Dermis blood vessel endothelial cell (primary cell): ENCODE measurements at regions not wholly inside any gene's neighbourhood (a gene's known extent, or its start where the extent isn't known, plus 50 kb on each side); places are given as distances from the start of the nearest gene placed in this dataset.

Source experiments
- DNase-seq: peaks from one replicate; pipeline ENCODE4 v3.0.0; 2010

DNA sequence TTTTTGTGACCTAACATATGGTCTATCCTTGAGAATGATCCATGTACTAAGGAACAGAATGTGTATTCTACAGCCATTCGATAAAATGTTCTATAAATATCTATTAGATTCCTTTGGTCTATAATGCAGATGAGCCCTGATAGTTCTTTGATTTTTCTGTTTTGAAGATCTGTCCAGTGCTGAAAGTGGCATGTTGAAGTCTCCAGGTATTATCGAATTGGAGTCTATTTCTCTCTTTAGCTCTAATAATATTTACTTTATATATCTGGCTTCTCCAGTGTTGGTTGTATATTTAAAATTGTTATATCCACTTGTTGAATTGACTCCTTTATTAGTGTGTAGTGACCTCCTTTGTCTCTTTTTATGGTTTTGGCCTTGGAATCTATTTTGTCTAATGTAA lies 377.9 kb downstream of the ARL6IP6 start:
- no peak for DNase-seq

DNA sequence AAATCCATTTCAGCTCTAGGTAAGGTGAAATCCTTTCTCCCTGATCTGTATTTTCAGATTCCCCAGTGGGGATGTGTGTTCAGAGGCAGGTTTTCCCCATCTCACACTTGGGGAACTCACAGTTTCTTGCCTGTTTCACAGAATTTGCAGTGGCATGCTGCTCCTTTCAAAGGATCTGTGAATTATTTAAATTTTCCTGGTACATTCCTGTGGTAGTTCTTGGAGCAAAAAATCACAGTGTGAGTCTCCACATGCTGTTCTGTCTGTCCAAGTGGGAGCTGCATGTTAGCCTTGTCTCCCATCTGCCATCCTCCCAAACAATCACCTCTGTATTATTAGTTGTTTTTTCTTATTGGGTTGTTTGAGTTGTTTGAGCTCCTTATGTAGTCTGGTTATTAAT lies 372.9 kb downstream of the ARL6IP6 start:
- no peak for DNase-seq

DNA sequence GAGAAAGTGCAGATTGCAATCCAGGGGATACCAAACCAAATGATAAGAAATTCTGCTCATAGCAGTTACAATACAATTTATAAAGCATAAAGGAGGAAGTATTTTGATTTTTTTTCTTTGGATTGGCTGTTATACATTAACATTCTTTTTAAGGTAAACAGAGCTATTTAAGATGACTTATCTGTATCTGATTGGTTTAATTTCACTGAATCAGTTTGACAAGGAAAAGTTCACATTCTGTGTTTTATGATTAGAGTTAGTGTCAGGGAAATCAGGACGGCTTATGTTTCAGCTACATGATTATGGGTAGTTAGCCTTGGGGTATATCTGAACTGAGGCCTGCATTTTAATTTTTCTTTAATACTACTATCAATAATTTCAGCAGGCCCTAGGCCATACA lies 360.9 kb downstream of the ARL6IP6 start:
- no peak for DNase-seq

DNA sequence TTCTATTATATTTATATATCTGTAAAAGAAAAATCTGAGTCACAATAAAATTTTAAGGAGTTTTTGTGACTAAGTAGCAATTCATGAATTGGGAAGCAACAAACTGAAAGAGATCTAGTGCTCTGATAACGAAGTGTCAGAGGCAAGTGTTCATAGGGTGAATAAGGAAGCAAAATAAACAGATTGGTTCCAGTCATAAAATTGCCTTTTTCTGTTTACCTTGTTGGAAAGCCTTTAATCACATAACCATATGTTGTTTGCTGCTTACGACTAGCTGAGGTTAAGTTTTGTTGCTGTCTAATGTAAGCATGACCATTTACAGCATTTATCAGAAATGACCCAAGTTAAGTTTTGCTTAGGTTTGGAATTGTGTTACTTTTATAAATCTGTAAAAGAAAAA lies 358.9 kb downstream of the ARL6IP6 start:
- DNase-seq, result no peak

DNA sequence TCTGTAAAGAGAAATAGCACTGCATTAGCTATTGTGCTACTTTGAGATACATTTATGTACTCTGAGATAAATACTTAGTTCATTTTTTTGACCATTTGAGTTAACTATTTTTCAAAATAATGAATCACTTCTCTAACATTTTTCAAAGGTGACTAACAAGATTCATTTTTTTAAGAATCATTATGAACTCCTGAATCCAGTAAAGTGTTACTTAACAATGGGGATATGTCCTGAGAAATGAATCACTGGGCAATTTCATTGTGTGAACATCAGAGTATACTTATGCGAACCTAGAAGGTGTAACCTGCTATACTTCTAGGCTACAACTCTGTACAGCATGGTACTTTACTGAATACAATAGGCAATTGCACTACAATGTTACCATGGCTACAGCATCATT lies 355.8 kb downstream of the ARL6IP6 start:
- DNase-seq, result no peak

DNA sequence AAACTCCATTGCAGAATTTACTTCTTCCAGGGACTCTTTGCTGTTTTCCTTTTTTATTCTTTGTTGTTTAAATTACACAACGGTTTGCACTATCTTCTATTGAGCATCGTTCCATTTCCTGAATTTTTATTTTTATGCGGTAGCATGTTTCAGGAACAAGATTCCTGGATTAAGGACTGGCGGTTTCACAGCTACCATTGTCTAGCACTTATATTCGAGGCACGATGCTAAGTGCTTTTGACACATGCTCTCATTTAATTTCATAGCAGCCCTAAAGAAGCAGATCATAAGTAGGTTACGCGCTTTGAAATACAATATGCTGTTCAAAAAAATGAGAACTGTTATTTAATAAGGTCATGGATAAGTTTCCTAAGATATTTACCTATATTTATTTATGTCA lies 354.4 kb downstream of the ARL6IP6 start:
- DNase-seq, result no peak

DNA sequence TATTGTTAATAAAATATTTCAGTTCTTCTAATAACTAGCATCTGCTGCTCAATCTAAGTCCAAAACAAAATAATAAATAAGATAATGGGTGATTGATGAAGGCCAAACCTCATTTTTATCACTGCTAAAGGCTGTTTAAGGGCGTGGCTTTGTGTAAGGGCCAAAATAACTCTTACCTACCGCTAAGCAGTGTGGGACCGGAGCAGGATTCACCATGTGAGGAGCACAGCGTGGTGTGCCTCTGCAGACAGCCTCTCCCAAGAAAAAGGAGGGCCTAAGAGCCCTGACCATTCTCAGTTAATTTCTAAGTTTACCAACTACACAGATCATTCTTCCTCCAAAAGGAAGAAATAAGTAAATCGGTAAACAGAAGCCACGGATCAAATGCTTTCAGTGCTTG lies 353.7 kb downstream of the ARL6IP6 start:
- no peak for DNase-seq

DNA sequence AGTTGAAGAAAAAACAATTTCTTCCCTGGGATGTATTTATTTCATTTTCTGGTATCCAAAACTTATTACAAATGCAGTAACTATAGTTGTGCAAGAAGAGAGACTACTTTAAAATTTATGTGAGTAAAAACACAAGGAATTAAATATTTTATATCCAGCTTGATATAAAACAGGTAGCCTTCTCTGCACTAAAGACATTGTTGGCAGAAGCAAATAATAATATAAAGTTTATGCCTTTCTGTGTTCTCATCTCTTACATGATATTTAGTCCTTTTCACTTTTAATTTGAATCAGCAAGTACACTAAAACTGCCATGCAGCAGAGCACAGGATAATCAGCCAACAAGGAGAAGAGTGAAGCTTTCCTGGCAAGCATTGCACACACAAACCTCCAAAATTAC lies 352.7 kb downstream of the ARL6IP6 start:
- DNase-seq, result no peak

DNA sequence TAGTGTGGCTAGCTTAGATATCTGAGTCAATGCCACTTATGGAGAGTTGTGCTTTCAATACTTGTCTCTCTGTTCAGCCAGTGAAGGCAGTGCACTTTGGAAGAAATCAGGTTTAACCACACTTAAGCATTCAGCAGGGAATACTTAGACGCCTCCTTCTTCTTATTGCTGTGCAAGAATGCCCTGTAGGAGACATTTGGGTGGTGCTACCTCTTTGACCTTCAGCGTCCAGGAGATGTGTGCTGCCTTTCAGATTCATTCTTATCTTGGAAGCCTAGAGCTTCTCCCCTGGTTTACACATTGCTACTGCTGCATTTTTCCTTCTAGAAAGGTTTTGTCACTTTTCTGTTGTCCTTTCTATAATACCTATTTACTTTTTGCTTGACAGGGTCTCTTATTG lies 350.5 kb downstream of the ARL6IP6 start:
- no peak for DNase-seq

DNA sequence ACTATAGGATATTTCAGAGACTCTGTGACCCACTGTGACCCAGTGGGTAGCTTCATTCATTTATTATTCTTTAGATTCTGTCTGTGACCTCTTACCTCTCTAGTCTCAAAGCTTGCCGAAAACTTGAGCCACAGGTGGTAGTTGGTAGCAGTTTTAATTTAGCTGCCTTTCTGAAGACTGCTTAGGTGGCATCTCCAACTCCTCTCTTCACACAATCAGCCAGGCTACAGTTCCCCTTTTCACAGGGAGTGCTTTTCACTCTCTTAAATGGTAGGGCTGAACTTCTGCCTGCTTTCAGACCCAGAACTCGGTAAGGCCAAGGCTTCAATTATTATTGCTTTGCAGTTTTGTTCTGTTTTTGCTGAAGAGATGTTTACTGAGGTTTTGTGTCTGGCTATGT lies 349.6 kb downstream of the ARL6IP6 start:
- no peak for DNase-seq

DNA sequence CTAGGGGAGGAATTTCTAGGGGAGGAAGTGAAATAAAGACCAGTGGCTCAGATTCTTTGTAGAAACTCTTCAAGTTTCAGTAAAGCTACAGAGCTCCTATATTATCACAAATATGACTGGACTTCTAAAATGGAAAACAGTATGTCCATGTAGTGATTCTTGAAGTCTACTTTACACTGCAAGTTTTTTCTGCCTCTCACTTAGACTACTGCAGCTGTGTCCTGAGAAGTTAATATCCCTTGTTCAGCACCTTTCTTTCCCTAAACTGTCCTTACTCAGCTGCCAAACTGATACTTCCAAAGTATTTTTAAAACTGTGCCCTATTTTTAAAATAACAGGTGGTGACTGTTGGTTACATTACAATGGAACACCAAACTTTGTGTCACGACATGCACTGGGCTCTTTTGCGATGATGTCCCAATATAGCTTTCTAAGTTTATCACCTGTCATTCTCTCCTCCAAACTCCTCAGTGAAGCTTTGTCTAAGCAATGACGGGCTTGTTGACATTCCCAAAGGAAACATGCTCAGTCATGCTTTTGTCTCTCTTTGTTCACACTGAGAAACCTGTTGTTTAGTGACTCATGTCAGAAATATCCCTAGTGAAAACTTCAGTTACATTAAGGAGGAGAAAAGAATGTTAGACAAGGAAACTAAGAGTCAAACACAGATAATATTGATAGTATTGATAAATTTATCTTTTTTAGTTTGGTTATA lies 341.1 kb downstream of the ARL6IP6 start:
- no peak for DNase-seq

DNA sequence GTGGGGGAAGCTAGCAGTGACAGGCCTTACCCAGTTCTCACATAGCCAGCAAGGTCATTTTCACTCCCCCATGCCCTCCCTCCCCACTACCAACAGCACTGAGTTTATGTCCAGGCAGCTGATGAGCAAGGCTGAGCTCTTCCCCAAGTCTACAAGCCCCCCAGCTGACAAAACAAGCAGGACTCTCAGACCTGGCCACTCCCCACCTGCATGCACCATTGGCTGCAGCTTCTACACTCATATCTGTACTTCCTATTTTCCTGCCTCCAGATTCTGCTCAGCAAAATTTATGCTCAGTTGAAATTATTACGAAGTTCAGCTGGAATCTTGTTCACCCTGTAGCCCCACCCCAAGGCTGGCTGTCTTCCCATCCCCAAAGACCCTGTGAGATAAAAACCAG lies 339.3 kb downstream of the ARL6IP6 start:
- DNase-seq, result no peak

DNA sequence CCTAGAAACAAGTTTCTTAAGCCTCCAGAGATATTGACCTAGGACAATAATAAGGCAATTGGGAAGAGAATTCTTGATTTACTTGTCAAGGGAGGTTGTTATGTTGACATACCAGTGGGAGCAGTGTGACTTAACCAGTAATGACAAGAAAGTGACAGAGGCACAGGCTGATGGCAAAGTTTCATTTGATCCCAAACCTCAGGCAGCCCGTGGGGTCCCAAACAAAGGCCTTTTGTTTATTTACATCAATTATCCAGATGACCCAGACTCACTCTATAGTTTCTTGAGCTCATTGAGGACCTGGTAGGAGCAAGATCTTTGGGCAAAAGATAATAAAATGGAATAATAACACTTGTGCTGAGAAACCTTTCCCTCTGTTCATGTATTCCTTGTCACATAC lies 336.8 kb downstream of the ARL6IP6 start:
- no peak for DNase-seq

DNA sequence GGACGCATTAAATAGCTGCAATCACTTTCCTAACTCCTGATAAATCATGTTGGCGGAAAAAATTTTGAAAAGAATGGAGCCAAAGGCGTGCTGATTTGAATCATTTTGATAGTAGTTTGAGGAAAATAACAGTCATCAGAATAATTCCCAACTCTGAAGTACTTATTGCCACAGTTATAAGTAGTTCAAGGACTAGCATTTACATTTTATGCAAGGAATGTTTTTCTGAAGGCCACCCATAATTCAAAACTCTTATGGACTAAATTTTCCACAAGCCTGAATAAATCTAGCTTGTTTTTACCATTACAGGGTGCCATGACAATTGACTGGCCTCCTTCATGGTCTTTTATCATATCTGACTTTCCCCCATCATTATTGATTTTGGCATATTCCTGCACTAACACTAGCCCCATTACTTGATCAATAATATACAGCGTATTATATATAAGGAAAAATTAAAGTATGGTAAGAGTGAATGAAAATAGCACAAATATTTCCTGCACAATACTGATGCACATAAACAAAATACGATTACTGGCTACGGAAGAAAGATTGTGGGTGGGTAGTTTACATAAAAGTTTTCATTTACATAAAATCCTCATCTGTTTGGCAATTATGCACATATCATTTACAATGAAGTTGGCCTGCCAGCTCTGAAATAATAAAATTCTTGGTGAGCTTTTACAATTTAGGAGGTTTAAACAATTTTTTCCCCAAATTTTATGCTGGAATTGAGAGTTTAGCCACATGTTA lies 334.6 kb downstream of the ARL6IP6 start:
- DNase-seq, result no peak

DNA sequence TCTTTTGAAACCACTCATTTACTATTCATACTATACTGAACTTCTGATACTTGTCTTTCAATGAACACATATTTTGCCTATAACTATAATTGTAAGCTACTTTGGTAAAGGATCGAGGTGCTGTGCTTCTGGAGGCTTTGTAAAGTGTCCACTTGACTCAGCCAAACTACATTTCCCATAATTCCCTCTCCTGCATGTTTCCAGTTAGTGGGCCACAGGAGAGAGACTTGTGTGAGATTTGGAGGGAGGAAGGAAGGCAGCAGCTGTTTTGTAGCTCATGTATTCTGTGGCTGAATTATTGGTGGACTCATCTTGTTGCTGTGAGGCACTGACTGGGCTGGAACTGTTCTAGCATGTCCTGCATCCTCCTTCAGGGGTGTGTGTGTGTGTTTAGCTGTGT lies 328.8 kb downstream of the ARL6IP6 start:
- DNase-seq, result no peak

DNA sequence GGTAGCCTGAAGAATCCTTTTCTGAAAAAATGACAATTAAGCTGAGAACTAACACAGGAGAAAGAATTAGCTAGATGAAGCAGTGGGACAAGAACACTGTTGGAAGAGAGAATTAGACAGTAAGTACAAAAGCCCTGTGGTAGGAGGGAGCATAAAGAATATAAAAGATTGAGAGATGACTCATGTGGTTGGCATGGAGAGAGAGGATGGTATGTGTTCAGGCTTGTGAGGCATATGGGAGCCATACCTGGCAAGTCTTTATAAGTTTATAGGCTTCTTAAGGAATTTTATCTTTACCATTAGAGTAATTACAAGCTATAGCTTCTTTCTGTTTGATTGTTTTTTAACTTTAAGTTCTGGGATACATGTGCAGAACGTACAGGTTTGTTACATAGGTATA lies 325.0 kb downstream of the ARL6IP6 start:
- no peak for DNase-seq

DNA sequence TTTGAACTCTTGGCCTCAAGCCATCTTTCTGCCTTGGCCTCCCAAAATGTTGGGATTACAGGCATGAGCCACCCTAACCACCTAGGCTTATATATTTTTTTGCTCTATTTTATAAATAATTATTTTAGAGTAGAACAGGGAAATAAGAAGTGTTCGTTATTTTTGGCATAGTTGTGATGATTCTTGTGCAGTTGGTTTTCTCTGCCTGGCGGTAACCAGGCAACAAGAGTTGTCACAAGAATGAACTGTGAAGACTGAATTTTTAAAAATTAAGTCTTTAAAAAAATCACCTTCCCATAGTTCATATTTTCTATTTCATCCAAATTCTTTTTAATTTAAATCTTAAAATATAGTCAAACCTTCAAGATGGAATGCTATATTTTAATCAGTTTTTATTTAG lies 310.2 kb downstream of the ARL6IP6 start:
- DNase-seq, result no peak

DNA sequence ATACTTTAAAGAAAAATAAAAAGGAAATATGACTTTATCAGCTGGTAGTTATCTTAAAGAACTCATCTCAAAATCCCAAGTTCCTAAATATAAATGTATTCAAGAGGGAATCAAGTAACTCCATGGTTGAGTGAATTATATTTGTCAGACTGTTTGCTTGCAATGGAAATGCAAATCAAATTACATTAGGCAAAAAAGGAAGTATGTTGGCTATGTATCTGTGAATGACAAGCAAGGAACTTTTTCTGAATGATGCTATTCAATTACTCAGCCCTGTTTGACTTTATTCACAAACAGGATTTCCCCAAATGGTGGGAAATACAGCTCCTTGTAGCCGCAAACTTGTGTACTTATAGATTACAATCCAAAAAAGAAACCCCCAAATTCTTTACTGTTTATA lies 309.1 kb downstream of the ARL6IP6 start:
- no peak for DNase-seq

DNA sequence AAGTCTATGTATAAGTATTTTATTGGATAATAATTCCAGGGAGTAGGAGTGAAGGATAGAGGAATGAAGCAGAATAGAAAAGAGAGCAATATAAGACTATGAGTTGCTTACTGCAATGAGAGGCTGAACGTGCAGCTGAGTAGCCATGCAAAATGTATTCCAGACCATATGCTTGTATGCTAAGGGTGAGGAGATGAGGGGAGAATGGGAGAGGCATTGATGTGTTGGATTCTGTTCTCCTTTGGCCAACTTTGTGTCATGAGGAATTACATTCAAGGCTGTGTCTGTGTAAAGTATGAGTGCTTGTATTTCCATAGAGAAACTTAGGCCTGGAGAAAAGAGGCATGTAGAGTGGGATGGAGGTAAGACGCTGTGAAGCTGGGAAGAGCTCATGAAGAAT lies 301.8 kb downstream of the ARL6IP6 start:
- DNase-seq, result no peak

DNA sequence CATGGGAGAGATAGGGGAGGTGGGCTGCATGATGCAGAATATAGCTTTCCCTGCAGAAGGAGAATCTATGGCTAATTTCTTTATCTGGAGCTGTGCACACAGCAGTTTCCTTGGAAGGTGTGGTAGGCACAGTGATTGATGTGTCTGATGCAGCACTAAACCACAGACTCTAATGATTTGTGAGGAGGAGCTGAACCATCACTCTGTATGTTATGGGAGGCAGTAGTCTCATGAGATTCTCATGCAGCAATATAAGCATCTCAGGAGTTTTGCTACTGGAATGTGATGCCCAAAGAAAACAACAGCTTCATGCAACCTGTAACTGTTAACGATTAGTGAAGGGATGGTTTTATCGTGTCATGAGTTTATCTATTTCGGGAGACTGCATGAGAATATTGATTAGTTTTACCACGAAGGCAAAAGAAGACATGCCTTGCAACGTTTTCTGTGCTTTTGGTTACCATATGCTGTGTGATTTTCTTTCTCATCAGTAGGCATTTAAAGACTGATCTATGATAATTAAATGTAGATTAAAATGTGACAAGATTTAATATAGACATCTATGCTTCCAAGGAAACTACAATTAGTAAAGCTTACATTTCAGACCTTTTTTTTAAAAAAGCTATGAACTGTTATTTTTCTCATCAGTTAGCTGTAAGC lies 286.8 kb downstream of the ARL6IP6 start:
- no peak for DNase-seq

DNA sequence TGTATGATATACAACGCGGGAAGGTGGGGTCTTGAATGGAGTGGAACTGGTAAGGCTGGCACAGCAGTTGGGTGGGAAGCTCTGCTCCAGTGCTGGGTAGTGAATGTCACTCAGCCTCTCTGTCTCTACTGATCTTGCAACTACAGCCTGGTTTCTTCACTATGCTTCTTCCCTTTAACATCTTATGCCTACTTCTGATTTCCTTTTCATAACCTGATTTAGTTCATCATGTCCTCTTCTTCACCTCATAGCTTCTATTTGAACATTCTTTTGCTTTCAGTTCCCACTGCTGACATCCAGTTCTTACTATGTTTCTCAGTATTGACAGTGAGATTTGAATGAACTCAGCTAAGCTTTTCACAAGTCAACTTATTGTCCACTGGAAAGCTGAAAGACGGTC lies 286.2 kb downstream of the ARL6IP6 start:
- no peak for DNase-seq

DNA sequence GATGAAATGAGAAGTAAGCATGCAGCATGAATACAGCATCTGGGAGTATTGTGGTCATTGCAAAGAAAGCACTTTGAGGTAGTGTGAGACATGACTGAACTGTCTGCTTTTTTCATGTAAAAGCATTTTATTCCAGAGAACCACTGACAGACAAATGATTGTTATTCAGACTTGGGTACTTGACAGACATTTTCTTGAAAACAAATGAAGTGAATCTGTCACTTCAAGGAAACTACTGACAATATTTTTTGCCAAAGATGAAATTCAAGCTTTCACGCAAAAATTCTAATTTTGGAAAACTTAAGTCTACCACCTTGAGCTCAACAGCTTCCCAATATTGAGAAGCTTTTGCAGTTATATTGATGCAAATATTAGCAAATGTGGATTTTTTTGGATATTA lies 255.7 kb downstream of the ARL6IP6 start:
- no peak for DNase-seq

DNA sequence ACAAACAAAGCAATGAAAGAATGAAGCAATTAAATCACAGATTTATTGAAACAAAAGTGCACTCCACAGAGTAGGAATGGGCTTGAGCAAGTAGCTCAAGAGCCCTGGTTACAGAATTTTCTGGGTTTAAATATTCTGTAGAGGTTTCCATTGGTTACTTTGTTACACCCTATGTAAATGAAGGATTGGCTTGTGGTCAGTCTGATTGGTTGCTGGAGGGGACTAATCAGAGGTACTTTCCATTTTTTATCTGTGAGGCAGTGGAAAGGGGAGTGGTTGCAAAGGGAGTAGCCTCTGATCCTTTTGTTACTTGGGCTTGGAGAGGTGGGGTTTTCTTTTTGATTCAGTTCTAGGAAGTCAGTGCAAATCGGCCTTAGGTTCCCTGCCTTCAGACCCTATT lies 253.3 kb downstream of the ARL6IP6 start:
- no peak for DNase-seq

DNA sequence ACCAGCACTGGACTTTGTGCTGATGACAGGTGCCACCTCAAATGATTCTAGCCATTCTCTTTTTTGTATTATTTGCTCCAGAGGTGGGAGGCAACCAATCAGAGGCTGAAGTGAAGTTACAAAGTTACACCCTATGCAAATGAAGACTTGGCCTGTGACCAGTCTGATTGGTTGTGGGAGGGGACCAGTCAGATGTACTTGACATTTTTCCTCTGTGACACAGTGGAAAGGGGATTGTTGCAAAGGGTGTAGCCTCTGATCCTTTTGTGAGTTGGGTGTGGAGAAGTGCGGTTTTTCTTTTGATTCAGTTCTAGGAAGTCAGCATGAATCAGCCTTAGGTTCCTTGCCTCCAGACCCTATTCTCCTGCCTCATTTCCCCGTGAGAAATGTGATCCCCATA lies 244.0 kb downstream of the ARL6IP6 start:
- DNase-seq, result no peak
